ENCODE measurements at regions not wholly inside any gene's neighbourhood (a gene's known extent, or its start where the extent isn't known, plus 50 kb on each side); places are given as distances from the start of the nearest gene placed in this dataset.

DNA sequence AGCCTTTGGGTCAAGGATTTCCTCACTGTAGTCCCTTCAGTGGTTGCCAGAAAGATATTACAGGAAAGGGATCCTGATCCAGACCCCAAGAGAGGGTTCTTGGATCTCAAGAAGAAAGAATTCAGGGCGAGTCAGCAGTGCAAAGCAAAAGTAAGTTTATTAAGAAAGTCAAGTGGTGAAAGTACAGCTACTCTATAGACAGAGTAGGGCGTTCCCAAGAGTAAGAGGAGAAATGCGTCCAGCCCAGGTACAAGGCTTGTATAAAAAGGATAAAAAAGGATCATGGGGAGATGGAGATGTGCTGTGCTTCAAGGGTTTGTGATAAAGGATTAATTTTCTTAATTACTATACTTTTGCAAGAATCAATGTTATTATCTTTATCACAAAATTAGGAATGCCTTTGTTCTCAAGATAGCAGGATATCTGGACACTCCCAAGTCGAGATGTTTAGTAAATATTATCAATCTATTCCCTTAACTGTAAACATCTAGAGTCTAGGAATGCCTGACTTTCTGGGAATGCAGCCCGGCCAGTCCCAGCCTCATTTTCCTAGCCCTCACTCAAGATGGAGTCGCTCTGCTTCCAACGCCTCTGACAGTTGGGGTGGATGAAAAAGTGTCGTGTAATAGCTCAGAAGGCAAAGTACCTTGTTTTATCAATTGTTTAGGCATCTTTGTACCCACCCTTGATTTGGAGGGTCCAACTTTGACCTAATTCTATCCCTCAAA lies 360.7 kb downstream of the GPM6A start:
- FAIRE-seq: no peak

DNA sequence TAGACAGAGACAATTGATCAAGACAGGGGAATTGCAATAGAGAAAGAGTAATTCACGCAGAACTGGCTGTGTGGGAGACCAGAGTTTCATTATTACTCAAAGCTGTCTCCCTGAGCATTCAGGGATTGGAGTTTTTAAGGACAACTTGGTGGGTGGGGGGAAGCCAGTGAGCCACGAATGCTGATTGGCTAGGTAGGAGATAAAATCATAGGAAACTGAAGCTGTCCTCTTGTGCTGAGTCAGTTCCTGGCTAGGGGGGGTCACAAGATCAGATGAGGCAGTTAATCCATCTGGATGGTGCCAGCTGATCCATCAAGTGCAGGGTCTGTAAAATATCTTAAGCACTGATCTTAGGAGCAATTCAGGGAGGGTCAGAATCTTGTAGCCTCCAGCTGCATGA lies 358.6 kb downstream of the GPM6A start:
- no peak for FAIRE-seq

DNA sequence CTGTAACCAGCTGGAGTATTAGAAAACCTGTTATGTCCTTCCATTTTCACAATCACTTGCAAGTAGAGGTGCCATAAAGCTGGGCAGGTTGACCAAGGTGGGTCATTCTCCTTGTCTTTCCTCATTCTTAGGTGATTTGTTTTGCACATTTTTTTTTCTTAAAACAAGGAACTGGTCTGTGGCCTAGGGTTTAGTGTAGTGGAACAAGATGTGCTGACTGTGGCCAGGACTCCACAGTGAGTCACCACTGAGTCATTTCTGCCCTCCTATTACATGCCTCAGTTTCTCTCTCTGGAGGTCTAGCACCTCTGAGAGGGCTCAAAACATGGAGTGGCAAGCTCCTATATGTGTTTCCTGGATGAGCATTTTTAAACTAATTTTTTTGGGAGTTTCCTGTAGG lies 355.9 kb downstream of the GPM6A start:
- FAIRE-seq: no peak

DNA sequence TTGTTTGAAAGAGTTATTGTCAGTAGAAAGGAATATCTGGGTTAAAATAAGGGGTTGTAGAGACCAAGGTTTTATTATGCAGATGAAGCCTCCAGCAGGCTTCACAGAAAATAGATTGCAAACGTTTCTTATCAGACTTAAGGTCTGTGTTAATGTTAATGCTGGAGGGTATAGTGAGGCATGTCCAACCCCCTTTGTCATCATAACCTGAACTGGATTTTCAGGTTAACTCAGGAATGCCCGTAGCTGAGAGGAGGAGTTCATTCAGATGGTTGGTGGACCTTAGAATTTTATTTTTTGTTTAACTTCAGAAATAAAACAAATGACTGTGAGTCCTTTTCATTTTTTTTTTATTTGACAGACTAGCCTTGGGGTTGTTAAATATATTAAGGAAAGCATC lies 354.1 kb downstream of the GPM6A start:
- no peak for FAIRE-seq

DNA sequence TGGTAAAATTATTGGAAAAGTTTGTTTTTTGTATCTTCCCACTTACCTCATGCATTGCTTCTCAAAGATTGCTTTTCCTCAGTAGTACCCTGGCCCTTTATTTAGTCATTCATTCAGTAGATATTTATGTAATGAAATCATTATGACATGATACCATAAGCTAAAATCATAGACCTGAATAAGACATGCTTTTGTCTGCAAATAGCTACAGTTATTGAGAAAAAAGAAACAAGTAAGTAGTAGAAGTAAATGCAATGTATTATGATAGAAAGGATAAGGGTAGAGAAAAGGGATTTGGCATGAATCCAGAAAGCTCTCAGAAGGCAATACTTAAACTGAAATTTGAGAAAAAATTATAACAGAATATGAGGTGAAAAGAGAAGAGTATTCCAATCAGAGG lies 352.5 kb downstream of the GPM6A start:
- FAIRE-seq: no peak

DNA sequence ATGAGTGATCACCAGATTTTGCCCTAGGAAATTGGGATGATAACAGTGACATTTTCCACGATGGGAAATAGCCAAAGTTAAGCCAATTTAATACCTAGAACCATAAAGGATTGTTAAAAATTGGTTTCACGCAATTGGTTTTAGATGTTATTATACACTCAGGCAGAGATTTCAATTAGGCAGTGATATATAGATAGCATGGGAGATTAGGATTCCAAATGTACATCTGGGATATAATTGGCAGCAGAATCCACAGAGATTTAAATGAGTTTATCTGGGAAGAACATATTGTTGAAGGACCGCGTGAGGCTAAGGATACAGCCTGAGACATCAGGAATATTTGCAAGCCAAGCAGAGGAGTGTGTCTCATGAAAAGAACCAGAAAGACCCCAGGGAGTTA lies 351.6 kb downstream of the GPM6A start:
- no peak for FAIRE-seq

DNA sequence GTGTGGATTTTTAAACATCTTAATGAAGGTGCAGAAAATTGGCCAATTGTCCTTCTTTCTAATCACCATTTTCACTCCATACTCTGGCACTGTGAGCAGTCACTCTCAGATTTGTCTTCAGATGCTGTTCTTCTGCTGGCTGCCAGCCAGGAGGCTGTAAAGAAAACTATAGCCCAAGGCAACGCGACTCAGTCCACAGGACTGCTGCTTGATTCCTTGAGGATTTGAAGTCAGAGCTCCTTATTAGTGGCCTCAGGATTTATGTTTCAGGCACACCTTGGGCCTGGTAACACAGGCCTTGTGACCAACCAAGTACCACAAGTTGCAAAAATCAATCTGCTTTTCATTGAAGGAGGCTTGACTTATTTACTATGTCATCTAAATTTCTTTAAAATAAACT lies 342.6 kb downstream of the GPM6A start:
- FAIRE-seq: no peak

DNA sequence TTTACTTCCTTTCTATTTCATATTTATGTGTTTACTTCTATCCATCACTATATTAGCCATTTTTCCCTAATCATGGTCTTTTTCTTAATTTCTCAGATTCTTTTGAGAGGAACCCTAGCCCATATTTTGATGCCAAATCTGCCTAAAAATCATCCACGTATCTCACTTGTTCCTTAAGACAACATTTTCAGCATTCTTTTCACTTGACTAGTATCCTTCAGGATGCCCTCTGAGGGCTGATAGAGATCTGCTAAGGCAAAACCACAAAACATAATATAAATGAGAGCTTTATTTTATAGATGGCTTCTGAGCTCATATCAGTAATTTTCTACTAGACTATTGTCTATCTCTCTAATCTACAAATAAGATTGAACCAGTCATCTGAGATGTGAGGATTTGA lies 341.9 kb downstream of the GPM6A start:
- no peak for FAIRE-seq

DNA sequence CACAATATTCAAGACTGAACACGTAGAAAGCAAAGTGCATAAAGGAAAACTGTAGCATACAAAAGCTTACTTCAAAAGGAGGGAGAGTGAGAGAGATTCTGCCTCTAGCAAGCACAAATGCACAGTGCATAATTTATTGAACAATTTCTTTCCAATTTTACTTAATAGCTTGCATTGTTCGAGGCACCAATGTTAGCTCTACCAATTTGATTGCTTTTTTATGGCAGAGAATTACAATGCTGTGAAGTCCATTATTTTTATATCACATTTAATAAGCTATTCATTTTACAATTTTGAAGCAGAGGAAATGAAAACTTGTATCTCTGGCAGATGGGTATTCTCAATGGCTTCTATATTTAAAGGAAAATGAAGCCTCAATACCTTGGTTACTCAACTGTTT lies 331.7 kb downstream of the GPM6A start:
- FAIRE-seq: no peak

DNA sequence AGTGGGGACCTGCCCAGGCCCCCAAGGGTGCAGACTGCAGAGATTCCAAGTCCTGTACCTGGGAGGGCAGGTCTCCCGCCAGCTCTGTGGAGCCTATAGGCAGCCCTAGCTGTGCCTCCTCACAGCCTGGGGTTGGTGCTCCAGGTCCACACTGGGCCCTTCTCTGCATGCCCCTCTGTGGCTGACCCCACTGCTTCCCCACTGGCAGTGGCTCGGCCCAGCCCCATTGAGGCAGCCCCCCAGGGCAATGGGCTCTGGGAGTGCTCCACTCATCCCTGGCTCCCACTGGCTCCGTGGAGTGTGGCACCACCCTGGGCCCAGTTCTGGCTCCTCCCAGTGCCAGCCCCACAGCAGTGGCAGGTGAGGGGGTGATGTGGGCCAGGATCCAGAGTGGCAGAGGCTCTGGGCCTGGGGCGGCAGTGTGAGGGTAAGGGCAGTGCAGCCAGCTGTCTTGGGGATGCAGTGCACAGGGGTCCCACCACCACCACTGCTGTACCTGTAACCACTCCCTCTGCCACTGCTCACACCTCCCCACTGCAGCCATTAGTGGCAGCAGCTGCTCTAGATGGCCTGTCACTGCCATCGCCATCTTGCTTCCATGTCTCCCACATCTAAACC lies 312.2 kb downstream of the GPM6A start:
- no peak for FAIRE-seq

DNA sequence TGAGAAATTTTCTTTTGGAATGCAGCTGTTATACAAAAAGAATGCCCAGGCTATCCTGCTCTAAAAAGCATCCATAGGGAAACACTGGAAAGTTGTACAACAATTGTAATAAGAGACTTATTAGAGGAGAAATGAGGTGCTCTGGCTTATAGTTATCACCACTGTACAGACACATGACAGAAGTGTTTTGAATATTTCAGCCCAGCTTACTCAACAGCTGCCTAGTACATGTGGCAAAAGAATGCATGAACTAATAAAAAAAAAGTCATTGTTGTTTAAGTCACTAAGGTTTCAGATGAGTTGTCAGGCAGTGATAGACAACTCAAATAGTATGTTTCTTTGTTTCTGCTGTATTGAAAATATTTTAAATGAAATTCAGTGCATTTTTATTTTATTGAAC lies 307.7 kb downstream of the GPM6A start:
- no peak for FAIRE-seq

DNA sequence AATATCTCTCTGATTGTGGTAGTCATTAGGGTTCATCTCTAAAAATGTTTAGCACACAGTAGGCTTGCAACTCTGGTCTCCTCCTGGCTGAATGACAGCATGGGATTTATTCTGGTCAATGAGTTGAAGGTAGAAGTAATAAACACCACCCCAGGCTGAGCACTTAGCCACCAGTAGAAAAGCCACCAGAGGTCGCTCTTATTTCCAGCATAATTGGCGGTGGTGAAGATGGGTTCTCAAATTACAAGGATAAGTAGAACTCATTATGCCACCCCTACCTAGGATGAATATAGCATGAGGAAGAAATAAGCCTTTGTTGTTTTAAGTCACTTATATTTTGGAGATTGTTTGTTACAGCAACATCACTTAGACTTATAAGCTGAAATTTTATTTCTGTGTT lies 302.7 kb downstream of the GPM6A start:
- no peak for FAIRE-seq

DNA sequence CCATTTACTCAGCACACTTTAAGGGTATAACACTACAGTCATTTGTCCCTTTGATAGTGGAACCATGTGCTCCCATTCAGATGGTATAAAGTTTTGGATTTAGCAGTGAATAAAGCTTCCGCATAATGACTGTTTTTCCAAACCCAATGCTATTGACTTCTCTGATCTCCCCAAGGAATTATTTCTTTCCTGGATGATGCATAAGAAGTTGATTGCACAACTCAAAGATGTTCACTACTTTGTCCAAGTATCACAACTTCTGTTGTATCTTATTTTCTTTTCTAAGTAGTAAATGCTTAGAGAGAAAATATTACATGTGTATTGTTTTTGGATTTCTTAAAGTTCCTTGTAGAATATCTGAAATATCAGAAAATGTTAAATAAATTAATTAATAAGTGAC lies 300.2 kb downstream of the GPM6A start:
- FAIRE-seq: no peak

DNA sequence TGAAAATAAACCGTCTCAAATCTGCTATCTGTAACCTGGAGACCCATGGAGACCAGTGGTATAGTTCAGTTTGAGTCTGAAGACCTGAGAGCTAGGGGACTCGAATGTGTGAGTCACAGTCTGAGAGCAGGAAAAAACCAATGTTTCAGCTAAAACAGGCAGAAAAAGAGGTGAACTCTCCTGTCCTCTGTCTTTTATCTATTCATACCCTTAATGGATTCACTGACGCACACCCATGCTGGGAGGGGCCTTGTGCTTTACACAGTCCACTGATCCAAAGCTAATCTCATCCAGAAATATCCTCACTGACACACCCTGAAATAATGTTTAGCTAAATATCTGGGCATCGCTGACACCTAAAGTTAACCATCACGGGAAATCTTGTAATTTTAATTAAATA lies 297.9 kb downstream of the GPM6A start:
- FAIRE-seq: no peak

DNA sequence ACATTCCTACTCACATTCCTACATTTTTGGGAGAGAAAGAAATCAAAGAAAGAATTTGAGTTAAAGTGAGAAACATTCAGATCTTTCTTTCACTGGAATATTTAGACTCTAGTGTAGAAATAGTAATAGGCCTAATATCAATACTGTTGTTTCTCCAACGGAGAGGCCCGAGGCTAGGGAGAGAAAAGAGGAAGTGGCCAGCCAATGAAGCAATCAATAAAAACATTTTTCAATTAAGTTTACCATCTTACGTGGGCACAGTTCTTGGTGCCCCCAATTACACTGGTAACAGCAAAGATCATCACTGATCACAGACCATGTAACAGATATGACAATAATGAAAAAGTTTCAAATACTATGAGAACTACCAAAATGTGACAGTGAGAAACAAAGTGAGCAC lies 281.4 kb downstream of the GPM6A start:
- FAIRE-seq: no peak

DNA sequence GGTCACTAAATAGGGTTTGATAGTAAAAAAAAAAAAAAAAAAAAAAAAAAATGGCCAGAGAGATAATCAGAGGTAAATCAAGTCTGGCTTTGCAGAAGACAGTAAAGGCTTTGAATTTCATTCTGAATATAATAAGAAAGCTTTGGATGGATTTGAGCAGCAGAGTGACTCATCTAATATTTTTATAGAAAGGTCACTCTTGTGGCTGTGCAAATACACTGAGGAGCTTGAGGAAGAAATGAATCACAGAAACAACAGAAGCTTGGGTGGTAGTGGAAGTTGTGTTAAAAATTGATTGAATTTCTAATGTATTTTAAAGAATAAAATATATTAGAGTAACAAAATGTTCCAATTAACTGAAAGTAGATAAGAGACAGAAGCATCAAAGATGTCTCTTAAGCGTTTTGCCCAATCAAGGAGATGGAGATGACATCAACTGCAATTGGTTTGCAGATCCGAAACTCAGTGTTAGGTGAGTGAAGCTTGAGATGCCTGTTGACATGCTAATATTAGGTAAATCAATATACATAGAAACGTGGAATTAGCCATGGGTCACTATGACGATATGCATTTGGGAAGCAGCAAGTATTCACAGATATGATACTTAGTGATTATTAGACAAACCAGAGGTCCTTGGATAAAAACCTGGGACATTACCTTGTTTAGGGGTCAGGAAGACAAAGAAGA lies 280.5 kb downstream of the GPM6A start:
- no peak for FAIRE-seq

DNA sequence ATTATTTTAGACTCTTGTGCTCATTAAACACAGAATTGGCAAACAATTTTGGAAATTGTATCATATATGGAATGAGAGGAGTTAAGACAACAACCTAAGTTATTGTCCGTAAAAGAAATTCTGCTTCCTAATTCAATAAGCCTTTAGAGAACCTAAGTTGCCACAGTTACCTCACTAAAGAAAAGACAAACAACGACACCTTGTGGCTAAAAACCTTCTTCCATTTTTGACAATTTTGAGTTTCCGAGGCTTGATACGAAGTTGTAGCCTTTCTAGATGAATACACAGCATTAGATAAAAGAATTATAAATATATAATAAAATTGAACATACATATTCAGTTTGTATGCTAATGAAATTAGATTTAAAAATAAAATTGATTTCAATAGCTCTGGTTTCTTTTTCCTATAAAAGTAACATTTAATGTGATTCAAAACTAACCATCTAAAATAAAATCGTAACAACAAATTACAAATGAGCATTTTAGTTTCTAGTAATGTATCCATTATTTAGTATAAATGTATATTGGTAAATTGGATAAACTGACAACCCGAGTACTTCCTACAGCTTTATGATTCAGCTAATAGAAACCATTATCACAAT lies 275.1 kb downstream of the GPM6A start:
- peak; percentile 96 for FAIRE-seq

DNA sequence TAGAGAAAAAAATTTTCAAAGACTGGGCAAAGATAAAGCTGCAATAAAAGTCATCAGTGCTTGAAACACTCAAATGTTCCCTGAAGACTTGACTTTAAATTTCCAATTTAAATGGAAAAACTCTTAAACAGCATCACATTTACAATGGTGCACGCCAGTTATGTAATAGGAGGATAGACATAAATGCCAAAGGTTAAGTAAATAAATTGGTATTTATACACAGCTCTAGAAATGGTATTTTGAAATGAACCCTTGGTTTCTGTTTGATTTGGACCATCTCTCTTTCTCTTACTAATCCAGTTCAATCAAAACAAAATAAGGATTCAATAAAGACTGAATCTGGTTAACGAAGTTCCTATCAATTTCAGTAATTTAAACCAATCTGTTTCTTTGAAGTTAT lies 272.6 kb downstream of the GPM6A start:
- no peak for FAIRE-seq

DNA sequence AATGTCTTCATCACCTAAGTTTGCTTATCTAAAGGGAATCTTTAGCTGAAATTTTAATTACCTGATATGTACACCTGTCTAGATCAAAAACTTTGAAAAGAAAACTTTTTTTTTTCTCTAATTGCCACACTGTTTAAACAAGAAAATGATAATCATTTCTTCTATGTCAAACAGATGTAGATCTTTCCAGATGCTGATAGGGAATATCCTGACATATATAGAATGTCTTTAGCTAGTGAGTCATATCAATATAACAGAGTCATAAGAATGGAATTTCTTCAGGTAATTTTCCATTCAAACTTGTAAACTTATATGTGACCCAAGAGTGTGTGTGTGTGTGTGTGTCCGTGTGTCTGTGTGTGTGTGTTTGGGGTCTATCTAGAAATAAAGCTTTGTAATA lies 271.9 kb downstream of the GPM6A start:
- FAIRE-seq: no peak

DNA sequence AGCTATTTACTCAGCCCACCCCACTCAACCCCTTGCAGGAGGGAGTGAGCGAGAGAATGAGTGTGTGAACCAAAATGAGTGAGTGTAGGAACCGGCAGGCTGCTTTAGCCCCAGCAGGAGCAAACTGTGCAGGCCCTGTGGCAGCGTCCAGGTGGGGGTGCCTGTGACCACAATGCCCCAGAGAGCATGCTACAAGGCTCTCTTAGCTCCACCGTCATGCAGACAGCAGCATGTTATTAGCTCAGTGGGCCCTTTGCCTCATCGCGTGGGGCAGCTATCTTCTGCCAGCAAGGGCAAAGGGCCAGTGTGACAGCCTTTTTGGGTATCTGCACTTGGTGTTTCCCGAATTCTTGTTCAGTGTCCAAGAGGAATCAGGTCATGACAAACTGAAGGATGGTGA lies 271.3 kb downstream of the GPM6A start:
- FAIRE-seq: no peak

DNA sequence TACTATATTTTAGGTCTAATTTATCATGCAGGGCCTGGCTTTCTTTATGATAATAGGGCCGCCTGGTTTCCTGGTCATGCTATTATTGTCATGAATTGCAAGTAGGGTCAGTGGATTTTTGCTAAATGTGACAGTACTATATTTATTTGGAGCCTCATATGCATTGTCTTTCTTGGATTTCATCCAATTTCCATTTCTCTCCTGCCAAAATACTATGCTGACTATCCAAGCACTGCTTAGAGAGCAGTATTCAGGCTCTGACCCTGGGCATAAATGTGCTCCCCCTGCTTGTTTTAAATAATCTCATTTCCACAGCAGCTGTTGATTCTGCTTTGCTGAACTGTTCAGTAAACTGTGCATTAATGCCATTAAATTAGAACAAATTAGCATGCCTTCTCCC lies 269.3 kb downstream of the GPM6A start:
- FAIRE-seq: no peak

DNA sequence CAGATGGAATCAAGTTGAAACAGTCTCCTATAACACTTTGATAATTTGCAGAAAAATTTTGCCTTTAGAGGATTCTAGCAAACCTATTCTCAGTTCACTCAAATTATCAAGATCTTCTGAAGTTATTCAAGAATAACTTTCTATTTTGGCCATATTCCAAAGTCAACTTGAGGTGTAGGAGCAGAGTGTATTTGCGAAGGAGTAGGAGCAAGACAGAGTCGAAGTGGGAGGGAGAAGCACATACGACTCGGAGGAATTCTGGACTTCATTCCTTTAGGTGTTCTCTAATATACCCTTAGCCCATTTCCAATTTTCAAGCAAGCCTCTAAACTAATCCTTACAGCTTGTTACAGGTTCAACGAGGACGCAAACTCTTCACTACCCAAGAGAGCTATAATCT lies 252.9 kb downstream of the GPM6A start:
- FAIRE-seq: no peak

DNA sequence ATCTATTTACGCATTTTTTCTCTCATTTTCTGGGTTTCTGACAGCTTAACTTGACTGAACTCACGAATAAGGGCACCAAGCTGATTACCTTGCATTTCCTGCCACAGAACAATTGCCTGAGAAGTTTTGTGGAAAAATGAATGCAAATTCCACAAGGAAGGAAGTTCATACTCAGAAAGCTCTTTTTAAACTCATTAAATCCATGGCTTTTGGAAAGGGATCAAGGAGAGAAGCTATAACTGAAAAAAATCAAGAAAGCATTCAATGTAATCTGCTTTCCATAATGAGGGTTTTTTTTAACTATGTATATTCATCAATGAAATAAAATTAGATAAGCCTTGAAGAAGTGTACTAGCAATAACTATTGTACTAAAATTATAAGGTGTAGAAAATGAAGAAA lies 252.5 kb downstream of the GPM6A start:
- no peak for FAIRE-seq

DNA sequence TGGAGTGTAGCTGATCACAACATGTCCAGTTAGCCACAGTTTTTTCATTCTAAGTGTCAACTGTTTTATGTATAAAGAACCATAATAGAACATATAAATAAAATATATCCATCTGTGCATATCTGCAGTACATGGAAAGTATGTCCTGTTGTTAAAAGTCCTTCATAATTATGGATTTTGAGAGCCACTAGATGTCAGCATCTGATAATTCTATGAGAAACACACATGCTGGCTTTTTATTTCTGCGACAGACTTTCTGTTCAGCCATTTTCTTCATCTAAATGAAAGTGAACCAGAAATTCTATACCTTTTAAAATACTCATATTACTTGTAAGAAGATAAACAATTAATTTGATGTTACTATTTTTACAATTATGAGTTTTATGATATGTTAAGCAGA lies 251.5 kb downstream of the GPM6A start:
- peak; percentile 42 for FAIRE-seq
